ENCODE measurements at regions not wholly inside any gene's neighbourhood (a gene's known extent, or its start where the extent isn't known, plus 50 kb on each side); places are given as distances from the start of the nearest gene placed in this dataset.

GRCh38 chr10:78543749-78544362, 510.2 kb downstream of the RPS24 start:
- 60 to 71% (median 69%) methylated on average over 4 to 11 of the region's 11 CpGs for whole genome bisulfite sequencing, 4 donors

GRCh38 chr10:78544423-78545090, 510.9 kb downstream of the RPS24 start:
- TF ChIP-seq POLR2A (IDR thresholded peaks at IDR 0.05): no peak
- WGBS, 4 donors: 71 to 94% (median 88%) methylated on average over 9 of the region's 9 CpGs
- Histone ChIP-seq H3K4me1 (replicated peaks in 1 of 2) (peaks cover 0 to 27% of the 10 kb centered on the region in 2 donors), H3K27me3 (no peaks in the 10 kb centered on the region), H3K9me3 (replicated peaks in 1 of 3) (no peaks in the 10 kb centered on the region), H3K4me3 (no peak overlapping the region), H3K27ac (peak overlapping the region in 2 of 5 donors; percentile 63 to 89), H3K36me3 (replicated peaks in 1 of 2) (no peaks in the 10 kb centered on the region)
- intact Hi-C loops (cut with DNase I): no loop called here
- DNase-seq: no peak

More at GRCh38 chr10:78543749-78544362, 510.2 kb downstream of the RPS24 start:
- no peak overlapping the region for H3K4me3 ChIP-seq
- intact Hi-C loops (cut with DNase I): no loop called here
- H3K36me3 ChIP-seq (replicated peaks in 1 of 2): no peaks in the 10 kb centered on the region
- no peaks in the 10 kb centered on the region for H3K27me3 ChIP-seq
- peak in 6 of 7 donors; percentile 26 to 73 (median 54) for DNase-seq
- H3K27ac ChIP-seq: peak overlapping the region in 3 of 5 donors; percentile 5 to 89 (median 63)
- peaks cover 0 to 27% of the 10 kb centered on the region in 2 donors for H3K4me1 ChIP-seq (replicated peaks in 1 of 2)
- no peak for TF ChIP-seq CTCF (IDR thresholded peaks at IDR 0.05)
- no peak for TF ChIP-seq POLR2A (IDR thresholded peaks at IDR 0.05)
- no peaks in the 10 kb centered on the region for H3K9me3 ChIP-seq (replicated peaks in 1 of 3)

- DNase-seq: no peak
- 78 to 85% (median 82%) methylated on average over 3 of the region's 3 CpGs for WGBS, 4 donors
- Histone ChIP-seq H3K4me3 (no peak overlapping the region), H3K36me3 (replicated peaks in 1 of 2) (no peaks in the 10 kb centered on the region), H3K9me3 (replicated peaks in 1 of 3) (no peaks in the 10 kb centered on the region), H3K27ac (no peak overlapping the region), H3K27me3 (no peaks in the 10 kb centered on the region), H3K4me1 (replicated peaks in 1 of 2) (peaks cover 0 to 27% of the 10 kb centered on the region in 2 donors)
- intact Hi-C loops (cut with DNase I): no loop called here
- TF ChIP-seq CTCF (IDR thresholded peaks at IDR 0.05) (no peak), POLR2A (IDR thresholded peaks at IDR 0.05) (no peak)
Measured at GRCh38 chr10:78545756-78546155, 512.1 kb downstream of the RPS24 start.

GRCh38 chr10:78547397-78547796, 513.7 kb downstream of the RPS24 start:
- Histone ChIP-seq H3K9me3 (replicated peaks in 1 of 3) (no peaks in the 10 kb centered on the region), H3K4me3 (no peak overlapping the region), H3K36me3 (replicated peaks in 1 of 2) (no peaks in the 10 kb centered on the region), H3K27me3 (no peaks in the 10 kb centered on the region), H3K27ac (no peak overlapping the region), H3K4me1 (replicated peaks in 1 of 2) (peaks cover 0 to 22% of the 10 kb centered on the region in 2 donors)
- TF ChIP-seq POLR2A (IDR thresholded peaks at IDR 0.05): no peak
- TF ChIP-seq CTCF (IDR thresholded peaks at IDR 0.05): no peak
- intact Hi-C loops (cut with DNase I): no loop called here
- 73 to 88% (median 79%) methylated on average over 6 of the region's 6 CpGs for WGBS, 4 donors
- DNase-seq: no peak
